ENCODE measurements at regions not wholly inside any gene's neighbourhood (a gene's known extent, or its start where the extent isn't known, plus 50 kb on each side); places are given as distances from the start of the nearest gene placed in this dataset.

- no peak overlapping the region for H3K4me2 ChIP-seq (ENCODE audit: insufficient read depth, insufficient read length, low read length)
- H3K27me3 Mint-ChIP-seq (ENCODE audit: low read depth) = peaks cover 16% of the 10 kb centered on the region
Measured at GRCh38 chr5:73266176-73266738, 93.3 kb downstream of the TMEM174 start.

More at GRCh38 chr5:73266176-73266738, 93.3 kb downstream of the TMEM174 start:
- Histone ChIP-seq H2AFZ (ENCODE audit: low read length) (no peak overlapping the region), H4K91ac (ENCODE audit: insufficient read length, low read depth, low read length) (no peak overlapping the region), H3T11ph (ENCODE audit: low read length) (no peak overlapping the region), H3K9me3 (ENCODE audit: control insufficient read depth, low read depth, low read length) (no peaks in the 10 kb centered on the region), H3K9ac (ENCODE audit: extremely low read depth, insufficient read length, low read length) (no peak overlapping the region), H3K18ac (ENCODE audit: insufficient read length, low read depth, low read length) (no peak overlapping the region), H4K20me1 (ENCODE audit: control insufficient read depth, insufficient read depth, insufficient read length) (no peaks in the 10 kb centered on the region), H2AK5ac (ENCODE audit: insufficient read length, low read length) (no peak overlapping the region), H3K23me2 (ENCODE audit: insufficient read length, low read depth, low read length, poor library complexity, severe bottlenecking) (no peaks in the 10 kb centered on the region), H3K14ac (ENCODE audit: insufficient read depth, low read length) (no peak overlapping the region), H4K8ac (replicated peaks; ENCODE audit: insufficient read length, low read depth, low read length) (no peak overlapping the region), H3K79me2 (ENCODE audit: insufficient read depth, low read length) (no peaks in the 10 kb centered on the region), H3K56ac (ENCODE audit: insufficient read length, low read depth, low read length) (no peak overlapping the region), H3K27me3 (ENCODE audit: insufficient read depth, low read length) (no peaks in the 10 kb centered on the region), H2BK15ac (ENCODE audit: low read depth, low read length) (no peak overlapping the region), H3K23ac (ENCODE audit: insufficient read length, low read depth, low read length) (no peak overlapping the region), H2BK20ac (ENCODE audit: low read depth, low read length, poor library complexity, severe bottlenecking) (no peak overlapping the region), H3K4me1 (ENCODE audit: insufficient read depth, low read length) (0 out of 2 replicates have a peak, but pooled peaks cover 4% of the 10 kb centered on the region), H3K27ac (ENCODE audit: insufficient read length, low read depth, low read length) (no peak overlapping the region), H3K4ac (ENCODE audit: low read depth, low read length) (no peak overlapping the region), H2BK5ac (ENCODE audit: insufficient read length, low read length) (no peak overlapping the region), H2BK120ac (ENCODE audit: low read depth, low read length, poor library complexity, severe bottlenecking) (no peak overlapping the region), H2BK12ac (ENCODE audit: insufficient read length, low read depth, low read length) (no peak overlapping the region), H4K5ac (ENCODE audit: insufficient read length, low read depth, low read length) (no peak overlapping the region), H3K79me1 (ENCODE audit: insufficient read depth, low read depth, low read length, poor library complexity, severe bottlenecking) (no peaks in the 10 kb centered on the region)
- Mint-ChIP-seq H3K9me3 (no peaks in the 10 kb centered on the region), H3K36me3 (ENCODE audit: insufficient read depth in 1 of 3, low read depth in 3 of 3) (no peaks in the 10 kb centered on the region), H3K4me3 (no peak overlapping the region), H3K27ac (no peak overlapping the region), H3K4me1 (peaks cover 11% of the 10 kb centered on the region in 2 experiments)
- no peak for DNase-seq
- no CpG with 5 or more reads among the region's 5 CpGs for WGBS (ENCODE audit: extremely low coverage, insufficient read length, low lambda C conversion rate)
- TF ChIP-seq CTCF (conservative IDR thresholded peaks at IDR 0.05) = no peak

Measured in H9 (cell line).